Spleen (tissue), 7 donors: ENCODE measurements at regions not wholly inside any gene's neighbourhood (a gene's known extent, or its start where the extent isn't known, plus 50 kb on each side); places are given as distances from the start of the nearest gene placed in this dataset.

Experiments used
- CTCF ChIP-seq, 11 experiments: fragments of 200-600 bp in 7 of 11; fragments of 450-650 bp in 4 of 11; sonication (generic) in 4 of 11; IDR thresholded peaks in 8 of 11; conservative IDR thresholded peaks in 3 of 11; 1 replicate in 7 of 11; 2 replicates in 4 of 11; pipeline versions ENCODE4 v1.4.0 to v1.8.0; 2016 to 2021; ENCODE audit warnings: antibody characterized with exemption in 11 of 11, inconsistent platforms in 4 of 11, mild to moderate bottlenecking in 1 of 11
- POLR2A ChIP-seq, 3 donors: fragments of 450-650 bp; IDR thresholded peaks; one replicate each; pipeline ENCODE4 v1.5.1; 2017; ENCODE audit warnings: antibody characterized with exemption in 3 of 3, mild to moderate bottlenecking in 1 of 3
- POLR2AphosphoS5 ChIP-seq, 3 donors: sonication (generic); formaldehyde crosslinking; IDR thresholded peaks; one replicate each; pipeline ENCODE4 v1.5.1; 2017; ENCODE audit warnings: antibody characterized with exemption in 3 of 3
- donor health status: DM: no; HTN: no; CAD: no; lungs with moderate emphysema.
- donor health status: DM: no; HTN: no; CAD: no.
- donor health status: DM: no; HTN: no; CAD: no.

- no peak for TF ChIP-seq POLR2A (IDR thresholded peaks at IDR 0.05)
- no peak for TF ChIP-seq CTCF (IDR thresholded peaks at IDR 0.05 in 8 of 11, conservative IDR thresholded peaks at IDR 0.05 in 3 of 11)
- TF ChIP-seq POLR2AphosphoS5 (IDR thresholded peaks at IDR 0.05), result no peak
Measured at GRCh38 chr5:39519079-39519478, 94.3 kb upstream of the DAB2 start.
